K562 (cell line): ENCODE measurements at regions not wholly inside any gene's neighbourhood (a gene's known extent, or its start where the extent isn't known, plus 50 kb on each side); places are given as distances from the start of the nearest gene placed in this dataset.

Experiments
- CTCF ChIP-seq, 3 experiments: IDR thresholded peaks in 2 of 3; conservative IDR thresholded peaks in 1 of 3; 2 replicates each; pipeline ENCODE4 v1.5.1; 2011 to 2012; ENCODE audit warnings: low read length in 3 of 3, mild to moderate bottlenecking in 3 of 3, control low read depth in 2 of 3, improper control_type of control experiment in 1 of 3, inconsistent platforms in 1 of 3, low read depth in 1 of 3, mixed read lengths in 1 of 3, moderate library complexity in 1 of 3; ENCODE audit not compliant: insufficient read depth in 2 of 3
- EP300 ChIP-seq: IDR thresholded peaks from 2 replicates; pipeline ENCODE4 v1.6.1; 2012; ENCODE audit warnings: low read length, improper control_type of control experiment
- ZNF175 ChIP-seq: fragments of 200-800 bp; sonication (Bioruptor generic); IDR thresholded peaks from 2 replicates; pipeline ENCODE4 v1.6.1; 2016; ENCODE audit warnings: low read depth, mild to moderate bottlenecking, missing genetic modification characterization, missing compliant biosample characterization

- TF ChIP-seq CTCF (IDR thresholded peaks at IDR 0.05 in 2 of 3, conservative IDR thresholded peaks at IDR 0.05 in 1 of 3; ENCODE audit: insufficient read depth in 2 of 3, low read depth in 1 of 3, low read length in 3 of 3), result no peak
- no peak for TF ChIP-seq EP300
- no peak for TF ChIP-seq ZNF175 (CRISPR knock-in tag)
Observed at GRCh38 chr9:69985971-69986370, 57.7 kb upstream of the MAMDC2 start.
